Esophagus muscularis mucosa (tissue), 4 donors: ENCODE measurements at regions not wholly inside any gene's neighbourhood (a gene's known extent, or its start where the extent isn't known, plus 50 kb on each side); places are given as distances from the start of the nearest gene placed in this dataset.

Source experiments
- EP300 ChIP-seq: sonication (generic); formaldehyde crosslinking; IDR thresholded peaks from one replicate; pipeline ENCODE4 v1.6.1; 2017; ENCODE audit warnings: antibody characterized with exemption
- POLR2A ChIP-seq: fragments of 450-650 bp; IDR thresholded peaks from one replicate; pipeline ENCODE4 v1.6.1; 2017; ENCODE audit warnings: antibody characterized with exemption, moderate library complexity, mild to moderate bottlenecking, low read depth
- POLR2AphosphoS5 ChIP-seq, 2 donors: sonication (generic); formaldehyde crosslinking; IDR thresholded peaks; one replicate each; pipeline ENCODE4 v1.6.1; 2017; ENCODE audit warnings: antibody characterized with exemption in 2 of 2
- TF ChIP-seq, protein P1 (sequence below), 3 experiments: fragments of 200-600 bp in 2 of 3; fragments of 450-650 bp in 1 of 3; sonication (generic) in 2 of 3; IDR thresholded peaks; one replicate each; pipeline ENCODE4 v1.5.1; 2017 to 2019; ENCODE audit warnings: antibody characterized with exemption in 3 of 3, mild to moderate bottlenecking in 2 of 3, moderate library complexity in 1 of 3

DNA sequence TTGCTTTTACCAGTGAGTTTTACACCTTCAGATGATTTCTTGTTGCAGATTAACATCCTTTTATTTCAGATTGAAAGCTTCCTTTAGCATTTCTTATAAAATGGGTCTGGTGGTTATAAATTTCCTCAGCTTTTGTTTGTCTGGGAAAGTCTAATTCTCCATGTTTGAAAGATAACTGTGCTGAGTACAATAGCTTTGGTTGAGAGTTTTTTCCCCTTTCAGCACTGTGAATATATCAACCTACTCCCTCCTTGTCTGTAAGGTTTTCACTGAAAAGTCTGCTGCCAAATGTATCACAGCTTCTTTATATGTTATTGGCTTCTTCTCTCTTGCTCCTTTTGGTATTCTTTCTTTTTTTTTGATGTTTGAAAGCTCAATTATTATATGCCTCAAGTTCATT, 53.5 kb upstream of the ACTRT1 start:
- TF ChIP-seq, protein P1, sequence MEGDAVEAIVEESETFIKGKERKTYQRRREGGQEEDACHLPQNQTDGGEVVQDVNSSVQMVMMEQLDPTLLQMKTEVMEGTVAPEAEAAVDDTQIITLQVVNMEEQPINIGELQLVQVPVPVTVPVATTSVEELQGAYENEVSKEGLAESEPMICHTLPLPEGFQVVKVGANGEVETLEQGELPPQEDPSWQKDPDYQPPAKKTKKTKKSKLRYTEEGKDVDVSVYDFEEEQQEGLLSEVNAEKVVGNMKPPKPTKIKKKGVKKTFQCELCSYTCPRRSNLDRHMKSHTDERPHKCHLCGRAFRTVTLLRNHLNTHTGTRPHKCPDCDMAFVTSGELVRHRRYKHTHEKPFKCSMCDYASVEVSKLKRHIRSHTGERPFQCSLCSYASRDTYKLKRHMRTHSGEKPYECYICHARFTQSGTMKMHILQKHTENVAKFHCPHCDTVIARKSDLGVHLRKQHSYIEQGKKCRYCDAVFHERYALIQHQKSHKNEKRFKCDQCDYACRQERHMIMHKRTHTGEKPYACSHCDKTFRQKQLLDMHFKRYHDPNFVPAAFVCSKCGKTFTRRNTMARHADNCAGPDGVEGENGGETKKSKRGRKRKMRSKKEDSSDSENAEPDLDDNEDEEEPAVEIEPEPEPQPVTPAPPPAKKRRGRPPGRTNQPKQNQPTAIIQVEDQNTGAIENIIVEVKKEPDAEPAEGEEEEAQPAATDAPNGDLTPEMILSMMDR (IDR thresholded peaks at IDR 0.05): no peak
- no peak for TF ChIP-seq POLR2A
- no peak for TF ChIP-seq EP300
- TF ChIP-seq POLR2AphosphoS5 (IDR thresholded peaks at IDR 0.05): no peak
